H9 (cell line): ENCODE measurements at regions not wholly inside any gene's neighbourhood (a gene's known extent, or its start where the extent isn't known, plus 50 kb on each side); places are given as distances from the start of the nearest gene placed in this dataset.
A peak's percentile ranks its signal among the peaks of the same experiment; 100 is the strongest.

ENCODE experiments used
- DNase-seq: peaks from one replicate; pipeline ENCODE4 v3.0.0-alpha.2; 2017
- H2AFZ ChIP-seq: one replicate; pipeline ENCODE4 v1.6.1; 2013; ENCODE audit warnings: mild to moderate bottlenecking, low read length, control low read depth, moderate library complexity
- H2AK5ac ChIP-seq: 2 replicates; pipeline ENCODE4 v1.6.1; 2013; ENCODE audit warnings: low read length, control low read depth, mixed read lengths; ENCODE audit not compliant: insufficient read length
- H2BK120ac ChIP-seq: one replicate; pipeline ENCODE4 v1.6.1; 2013; ENCODE audit warnings: low read depth, mild to moderate bottlenecking, low read length, control low read depth, inconsistent platforms; ENCODE audit not compliant: poor library complexity, severe bottlenecking
- H2BK12ac ChIP-seq: 2 replicates; pipeline ENCODE4 v1.6.1; 2013; ENCODE audit warnings: low read length, control low read depth, mixed read lengths, low read depth; ENCODE audit not compliant: insufficient read length
- H2BK15ac ChIP-seq: 2 replicates; pipeline ENCODE4 v1.6.1; 2013; ENCODE audit warnings: low read depth, low read length, control low read depth
- H2BK20ac ChIP-seq: one replicate; pipeline ENCODE4 v1.6.1; 2013; ENCODE audit warnings: low read depth, mild to moderate bottlenecking, low read length, control low read depth, inconsistent platforms; ENCODE audit not compliant: poor library complexity, severe bottlenecking
- H2BK5ac ChIP-seq: 2 replicates; pipeline ENCODE4 v1.6.1; 2013; ENCODE audit warnings: low read length, control low read depth, mixed read lengths; ENCODE audit not compliant: insufficient read length
- H3K14ac ChIP-seq: 2 replicates; pipeline ENCODE4 v1.6.1; 2013; ENCODE audit warnings: low read length, control low read depth; ENCODE audit not compliant: insufficient read depth
- H3K18ac ChIP-seq: 2 replicates; pipeline ENCODE4 v1.6.1; 2013; ENCODE audit warnings: low read depth, mild to moderate bottlenecking, mixed read lengths, low read length, control low read depth; ENCODE audit not compliant: insufficient read length
- H3K23ac ChIP-seq: 2 replicates; pipeline ENCODE4 v1.6.1; 2013; ENCODE audit warnings: low read length, control low read depth, mixed read lengths, low read depth; ENCODE audit not compliant: insufficient read length
- H3K23me2 ChIP-seq: 2 replicates; pipeline ENCODE4 v1.6.1; 2013; ENCODE audit warnings: low read depth, mild to moderate bottlenecking, mixed read lengths, low read length, control low read depth; ENCODE audit not compliant: insufficient read length, poor library complexity, severe bottlenecking
- H3K27ac ChIP-seq: 2 replicates; pipeline ENCODE4 v1.5.1; 2013; ENCODE audit warnings: low read length, control low read depth, mixed read lengths, low read depth; ENCODE audit not compliant: insufficient read length
- H3K27me3 ChIP-seq: 2 replicates; pipeline ENCODE4 v1.6.1; 2013; ENCODE audit warnings: low read length, control low read depth, inconsistent platforms; ENCODE audit not compliant: insufficient read depth
- H3K4ac ChIP-seq: 2 replicates; pipeline ENCODE4 v1.6.1; 2013; ENCODE audit warnings: low read depth, mild to moderate bottlenecking, control low read depth, inconsistent platforms, low read length, moderate library complexity
- H3K4me1 ChIP-seq: 2 replicates; pipeline ENCODE4 v1.6.1; 2013; ENCODE audit warnings: low read length, control low read depth, inconsistent platforms; ENCODE audit not compliant: insufficient read depth
- H3K4me2 ChIP-seq: 2 replicates; pipeline ENCODE4 v1.6.1; 2013; ENCODE audit warnings: low read length, control low read depth, mixed read lengths; ENCODE audit not compliant: insufficient read length, insufficient read depth
- H3K56ac ChIP-seq: 2 replicates; pipeline ENCODE4 v1.6.1; 2013; ENCODE audit warnings: low read depth, mild to moderate bottlenecking, mixed read lengths, low read length, control low read depth; ENCODE audit not compliant: insufficient read length
- H3K79me1 ChIP-seq: 2 replicates; pipeline ENCODE4 v1.6.1; 2013; ENCODE audit warnings: low read depth, mild to moderate bottlenecking, moderate library complexity, low read length, control low read depth, inconsistent platforms; ENCODE audit not compliant: insufficient read depth, poor library complexity, severe bottlenecking
- H3K79me2 ChIP-seq: 2 replicates; pipeline ENCODE4 v1.6.1; 2013; ENCODE audit warnings: low read length, control low read depth, inconsistent platforms; ENCODE audit not compliant: insufficient read depth
- H3K9ac ChIP-seq: 2 replicates; pipeline ENCODE4 v1.6.1; 2013; ENCODE audit warnings: low read length, control low read depth, mixed read lengths; ENCODE audit not compliant: insufficient read length; ENCODE audit errors: extremely low read depth
- H3K9me3 ChIP-seq: one replicate; pipeline ENCODE4 v1.6.1; 2013; ENCODE audit warnings: low read depth, low read length, inconsistent platforms; ENCODE audit not compliant: control insufficient read depth
- H3T11ph ChIP-seq: one replicate; pipeline ENCODE4 v1.6.1; 2013; ENCODE audit warnings: mild to moderate bottlenecking, low read length, control low read depth, inconsistent platforms
- H4K20me1 ChIP-seq: one replicate; pipeline ENCODE4 v1.6.1; 2013; ENCODE audit not compliant: control insufficient read depth, insufficient read length, insufficient read depth
- H4K5ac ChIP-seq: 2 replicates; pipeline ENCODE4 v1.6.1; 2013; ENCODE audit warnings: low read depth, mild to moderate bottlenecking, mixed read lengths, low read length, control low read depth; ENCODE audit not compliant: insufficient read length
- H4K8ac ChIP-seq: replicated peaks from 2 replicates; pipeline ENCODE4 v1.6.1; 2013; ENCODE audit warnings: low read length, control low read depth, mixed read lengths, low read depth; ENCODE audit not compliant: insufficient read length
- H4K91ac ChIP-seq: 2 replicates; pipeline ENCODE4 v1.6.1; 2013; ENCODE audit warnings: low read depth, mild to moderate bottlenecking, moderate library complexity, mixed read lengths, low read length, control low read depth; ENCODE audit not compliant: insufficient read length
- H3K27ac Mint-ChIP-seq, 3 experiments: 2 replicates in 2 of 3; 3 replicates in 1 of 3; pipeline ENCODE4 v1.8.0; 2020 to 2021; ENCODE audit warnings: mixed read lengths in 3 of 3, mild to moderate bottlenecking in 1 of 3, moderate library complexity in 1 of 3
- H3K27me3 Mint-ChIP-seq: 2 replicates; pipeline ENCODE4 v1.8.0; 2021; ENCODE audit warnings: low read depth, mild to moderate bottlenecking, moderate library complexity, mixed read lengths
- H3K36me3 Mint-ChIP-seq, 3 experiments: 2 replicates in 2 of 3; 3 replicates in 1 of 3; pipeline ENCODE4 v1.8.0; 2020 to 2021; ENCODE audit warnings: low read depth in 3 of 3, mixed read lengths in 3 of 3; ENCODE audit not compliant: insufficient read depth in 1 of 3
- H3K4me1 Mint-ChIP-seq, 2 experiments: 2 replicates each; pipeline ENCODE4 v1.8.0; 2020; ENCODE audit warnings: mixed read lengths in 2 of 2
- H3K4me3 Mint-ChIP-seq, 2 experiments: 2 replicates in 1 of 2; 3 replicates in 1 of 2; pipeline ENCODE4 v1.8.0; 2020 to 2021; ENCODE audit warnings: mild to moderate bottlenecking in 2 of 2, mixed read lengths in 2 of 2, moderate library complexity in 1 of 2
- H3K9me3 Mint-ChIP-seq, 2 experiments: 2 replicates in 1 of 2; 3 replicates in 1 of 2; pipeline ENCODE4 v1.8.0; 2020; ENCODE audit warnings: mild to moderate bottlenecking in 2 of 2, mixed read lengths in 2 of 2, moderate library complexity in 1 of 2
- WGBS: extraction: QIAGEN DNeasy Blood & Tissue Kit; methylation state at CpG from one replicate; pipeline ENCODE4 v1.1.7; 2013; ENCODE audit warnings: missing lambda C conversion rate, low lambda C conversion rate, mixed read lengths; ENCODE audit not compliant: insufficient read length; ENCODE audit errors: extremely low coverage; 5-methylcytosine and 5-hydroxymethylcytosine counted together
- TF ChIP-seq, protein P1 (sequence below): fragments of 200-600 bp; sonication (generic); conservative IDR thresholded peaks from 3 replicates; pipeline ENCODE4 v1.8.0; 2021; ENCODE audit warnings: antibody characterized with exemption, mild to moderate bottlenecking

DNA sequence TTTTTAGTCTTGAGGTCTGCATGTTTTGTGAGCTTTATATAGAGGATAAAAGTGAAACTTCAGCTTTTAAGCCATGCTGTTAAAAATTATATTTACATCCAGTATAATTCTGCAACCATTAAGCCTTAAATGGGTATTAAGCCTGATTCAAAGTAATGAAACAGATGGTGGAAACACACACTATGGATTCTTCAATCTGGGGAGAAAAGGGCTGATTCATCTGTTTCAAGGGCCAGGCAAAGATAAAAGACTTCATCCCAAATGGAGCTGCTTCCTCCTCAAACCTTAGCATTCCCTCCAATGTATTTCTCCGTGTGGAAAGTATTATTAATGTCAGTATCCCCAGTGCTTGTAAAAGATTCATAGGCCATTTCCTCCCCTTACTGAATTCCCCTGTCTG, 367.4 kb upstream of the ZFHX3 start:
- no peaks in the 10 kb centered on the region for H3K36me3 Mint-ChIP-seq
- H3K27me3 Mint-ChIP-seq = peaks cover 2% of the 10 kb centered on the region
- H3K23me2 ChIP-seq = no peaks in the 10 kb centered on the region
- no peak overlapping the region for H3K56ac ChIP-seq
- no peak overlapping the region for H3K23ac ChIP-seq
- no peak for DNase-seq
- H4K91ac ChIP-seq = no peak overlapping the region
- no peak overlapping the region for H2BK20ac ChIP-seq
- H3K4me3 Mint-ChIP-seq = no peak overlapping the region
- H3K27ac Mint-ChIP-seq = peak overlapping the region in 1 of 3 experiments; percentile 6; a peak in 1 of 7 replicates
- TF ChIP-seq, protein P1, sequence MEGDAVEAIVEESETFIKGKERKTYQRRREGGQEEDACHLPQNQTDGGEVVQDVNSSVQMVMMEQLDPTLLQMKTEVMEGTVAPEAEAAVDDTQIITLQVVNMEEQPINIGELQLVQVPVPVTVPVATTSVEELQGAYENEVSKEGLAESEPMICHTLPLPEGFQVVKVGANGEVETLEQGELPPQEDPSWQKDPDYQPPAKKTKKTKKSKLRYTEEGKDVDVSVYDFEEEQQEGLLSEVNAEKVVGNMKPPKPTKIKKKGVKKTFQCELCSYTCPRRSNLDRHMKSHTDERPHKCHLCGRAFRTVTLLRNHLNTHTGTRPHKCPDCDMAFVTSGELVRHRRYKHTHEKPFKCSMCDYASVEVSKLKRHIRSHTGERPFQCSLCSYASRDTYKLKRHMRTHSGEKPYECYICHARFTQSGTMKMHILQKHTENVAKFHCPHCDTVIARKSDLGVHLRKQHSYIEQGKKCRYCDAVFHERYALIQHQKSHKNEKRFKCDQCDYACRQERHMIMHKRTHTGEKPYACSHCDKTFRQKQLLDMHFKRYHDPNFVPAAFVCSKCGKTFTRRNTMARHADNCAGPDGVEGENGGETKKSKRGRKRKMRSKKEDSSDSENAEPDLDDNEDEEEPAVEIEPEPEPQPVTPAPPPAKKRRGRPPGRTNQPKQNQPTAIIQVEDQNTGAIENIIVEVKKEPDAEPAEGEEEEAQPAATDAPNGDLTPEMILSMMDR = no peak
- no peak overlapping the region for H4K8ac ChIP-seq
- WGBS = no CpG with 5 or more reads among the region's 1 CpG
- H2BK5ac ChIP-seq = no peak overlapping the region
- H3K14ac ChIP-seq = no peak overlapping the region
- H4K20me1 ChIP-seq = no peaks in the 10 kb centered on the region
- H3K4me1 ChIP-seq = no peaks in the 10 kb centered on the region
- H2BK15ac ChIP-seq = no peak overlapping the region
- no peak overlapping the region for H3K18ac ChIP-seq
- H3K9ac ChIP-seq = no peak overlapping the region
- no peaks in the 10 kb centered on the region for H3K4me1 Mint-ChIP-seq
- no peak overlapping the region for H3K27ac ChIP-seq
- no peaks in the 10 kb centered on the region for H3K79me1 ChIP-seq
- no peak overlapping the region for H3T11ph ChIP-seq
- H3K27me3 ChIP-seq = no peaks in the 10 kb centered on the region
- no peaks in the 10 kb centered on the region for H3K9me3 ChIP-seq
- H3K79me2 ChIP-seq = no peaks in the 10 kb centered on the region
- H3K9me3 Mint-ChIP-seq = no peaks in the 10 kb centered on the region
- no peak overlapping the region for H3K4me2 ChIP-seq
- H2BK12ac ChIP-seq = no peak overlapping the region
- no peak overlapping the region for H3K4ac ChIP-seq
- no peak overlapping the region for H2AFZ ChIP-seq
- no peak overlapping the region for H2AK5ac ChIP-seq
- H2BK120ac ChIP-seq = no peak overlapping the region
- no peak overlapping the region for H4K5ac ChIP-seq
